PFSK-1 (cell line): ENCODE measurements at regions not wholly inside any gene's neighbourhood (a gene's known extent, or its start where the extent isn't known, plus 50 kb on each side); places are given as distances from the start of the nearest gene placed in this dataset.

Source experiments
- FOXP2 ChIP-seq: optimal IDR thresholded peaks from 2 replicates; pipeline ENCODE3; 2011; ENCODE audit warnings: borderline replicate concordance, control low read depth, inconsistent platforms; ENCODE audit not compliant: insufficient read depth; ENCODE audit errors: extremely low read length, extremely low read depth
- POLR2AphosphoS5 ChIP-seq: IDR thresholded peaks from 2 replicates; pipeline ENCODE4 v1.6.1; 2012; ENCODE audit warnings: low read depth, mild to moderate bottlenecking, control low read depth, low read length, moderate library complexity
- SIN3A ChIP-seq: IDR thresholded peaks from 2 replicates; pipeline ENCODE4 v1.6.1; 2012; ENCODE audit warnings: mild to moderate bottlenecking, low read length, moderate library complexity, borderline replicate concordance; ENCODE audit not compliant: insufficient read depth
- TAF1 ChIP-seq: IDR thresholded peaks from 2 replicates; pipeline ENCODE4 v1.6.1; 2012; ENCODE audit warnings: low read length, control low read depth, borderline replicate concordance; ENCODE audit not compliant: insufficient read depth
- TF ChIP-seq, protein P1 (sequence below), 2 experiments: IDR thresholded peaks; 2 replicates each; pipeline versions ENCODE4 v1.6.1 to v1.8.0; 2011 to 2012; ENCODE audit warnings: low read depth in 2 of 2, low read length in 2 of 2, control low read depth in 1 of 2, inconsistent platforms in 1 of 2, mild to moderate bottlenecking in 1 of 2, moderate library complexity in 1 of 2; ENCODE audit not compliant: insufficient read depth in 1 of 2

DNA sequence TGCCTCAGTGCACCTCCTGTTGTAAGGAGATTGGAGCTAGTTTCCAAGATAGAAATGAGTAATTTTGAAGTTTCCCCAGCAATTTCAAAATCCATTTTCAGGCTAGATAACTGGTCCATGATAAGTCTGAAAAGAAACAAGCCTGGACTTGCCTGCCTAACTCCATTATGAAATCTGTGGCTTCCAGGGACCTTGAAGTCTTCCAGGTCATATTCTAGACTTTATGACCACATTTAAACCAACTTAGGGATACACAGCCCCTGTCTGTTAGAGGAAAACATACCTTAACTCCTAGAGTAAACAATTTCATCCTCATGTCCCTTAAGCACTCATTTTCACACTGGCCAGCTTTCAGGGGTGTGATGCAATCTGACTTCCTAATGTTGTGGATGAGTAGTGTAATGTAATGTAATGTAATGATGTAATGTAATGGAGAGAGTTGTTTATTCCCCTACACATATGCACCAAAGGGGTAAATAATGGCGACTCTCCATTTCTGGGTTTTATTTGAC, 96.7 kb upstream of the FAM20A start:
- TF ChIP-seq POLR2AphosphoS5, result no peak
- TF ChIP-seq, protein P1, sequence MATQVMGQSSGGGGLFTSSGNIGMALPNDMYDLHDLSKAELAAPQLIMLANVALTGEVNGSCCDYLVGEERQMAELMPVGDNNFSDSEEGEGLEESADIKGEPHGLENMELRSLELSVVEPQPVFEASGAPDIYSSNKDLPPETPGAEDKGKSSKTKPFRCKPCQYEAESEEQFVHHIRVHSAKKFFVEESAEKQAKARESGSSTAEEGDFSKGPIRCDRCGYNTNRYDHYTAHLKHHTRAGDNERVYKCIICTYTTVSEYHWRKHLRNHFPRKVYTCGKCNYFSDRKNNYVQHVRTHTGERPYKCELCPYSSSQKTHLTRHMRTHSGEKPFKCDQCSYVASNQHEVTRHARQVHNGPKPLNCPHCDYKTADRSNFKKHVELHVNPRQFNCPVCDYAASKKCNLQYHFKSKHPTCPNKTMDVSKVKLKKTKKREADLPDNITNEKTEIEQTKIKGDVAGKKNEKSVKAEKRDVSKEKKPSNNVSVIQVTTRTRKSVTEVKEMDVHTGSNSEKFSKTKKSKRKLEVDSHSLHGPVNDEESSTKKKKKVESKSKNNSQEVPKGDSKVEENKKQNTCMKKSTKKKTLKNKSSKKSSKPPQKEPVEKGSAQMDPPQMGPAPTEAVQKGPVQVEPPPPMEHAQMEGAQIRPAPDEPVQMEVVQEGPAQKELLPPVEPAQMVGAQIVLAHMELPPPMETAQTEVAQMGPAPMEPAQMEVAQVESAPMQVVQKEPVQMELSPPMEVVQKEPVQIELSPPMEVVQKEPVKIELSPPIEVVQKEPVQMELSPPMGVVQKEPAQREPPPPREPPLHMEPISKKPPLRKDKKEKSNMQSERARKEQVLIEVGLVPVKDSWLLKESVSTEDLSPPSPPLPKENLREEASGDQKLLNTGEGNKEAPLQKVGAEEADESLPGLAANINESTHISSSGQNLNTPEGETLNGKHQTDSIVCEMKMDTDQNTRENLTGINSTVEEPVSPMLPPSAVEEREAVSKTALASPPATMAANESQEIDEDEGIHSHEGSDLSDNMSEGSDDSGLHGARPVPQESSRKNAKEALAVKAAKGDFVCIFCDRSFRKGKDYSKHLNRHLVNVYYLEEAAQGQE (IDR thresholded peaks at IDR 0.05; ENCODE audit: insufficient read depth in 1 of 2, low read depth in 2 of 2, low read length in 2 of 2), result no peak
- no peak for TF ChIP-seq TAF1
- TF ChIP-seq FOXP2, result no peak
- no peak for TF ChIP-seq SIN3A
